ENCODE measurements at regions not wholly inside any gene's neighbourhood (a gene's known extent, or its start where the extent isn't known, plus 50 kb on each side); places are given as distances from the start of the nearest gene placed in this dataset.

- TF ChIP-seq CTCF (conservative IDR thresholded peaks at IDR 0.05 in 1 of 2, IDR thresholded peaks at IDR 0.05 in 1 of 2; ENCODE audit: low read depth in 1 of 2, low read length in 2 of 2): no peak
- no peak for TF ChIP-seq EZH2 (IDR thresholded peaks at IDR 0.05; ENCODE audit: low read length, missing control alignments)
Measured at GRCh38 chr5:31119938-31120641, 73.4 kb upstream of the CDH6 start.

Data from fibroblast of lung (primary cell).